HG03060 (cell line): ENCODE measurements at regions not wholly inside any gene's neighbourhood (a gene's known extent, or its start where the extent isn't known, plus 50 kb on each side); places are given as distances from the start of the nearest gene placed in this dataset.
"Not testable (repeated sequence)": the region's sequence is repeated elsewhere in the genome, so short reads cannot be mapped to it uniquely, and the experiment has no call there.

Experiments
- ATAC-seq: cut with Tn5 transposase; IDR thresholded peaks from one replicate; pipeline ENCODE4 v1.9.1; 2021; ENCODE audit warnings: low read depth, moderate number of reproducible peaks; ENCODE audit not compliant: unreplicated experiment

DNA sequence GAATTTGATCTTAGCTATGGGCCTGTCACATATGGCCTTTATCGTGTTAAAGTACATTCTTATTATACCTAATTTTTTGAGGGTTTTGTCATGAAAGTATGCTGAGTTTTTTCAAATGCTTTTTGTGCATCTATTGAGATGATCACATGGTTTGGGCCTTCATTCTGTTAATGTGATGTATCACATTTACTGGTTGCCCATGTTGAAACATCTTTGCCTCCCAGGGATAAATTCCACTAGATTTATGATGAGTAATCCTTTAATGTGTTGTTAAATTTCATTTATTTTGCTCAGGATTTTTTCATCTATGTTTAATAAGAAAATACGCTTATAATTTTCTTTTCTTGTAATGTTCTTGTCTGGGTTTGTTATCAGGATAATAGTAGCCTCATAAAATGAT, 442.0 kb downstream of the MDFIC start:
- no peak for ATAC-seq

DNA sequence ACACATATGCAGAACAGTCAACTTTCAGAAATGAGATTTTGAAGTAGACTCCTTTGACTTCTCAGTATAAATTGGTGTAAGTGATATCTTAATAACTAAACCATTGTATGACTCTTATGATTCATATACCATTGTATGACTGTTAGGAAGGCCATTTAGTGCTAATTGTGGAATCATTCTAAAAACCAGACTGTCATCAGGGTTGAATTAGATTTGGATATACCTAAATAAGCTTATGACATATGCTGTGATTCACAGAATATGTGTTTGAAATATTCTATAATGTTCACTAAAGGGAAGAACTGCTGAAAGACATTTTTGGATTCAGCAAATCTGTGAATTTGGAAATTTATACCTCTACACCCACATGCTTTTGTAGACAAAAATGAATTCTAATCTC, 438.1 kb downstream of the MDFIC start:
- no peak for ATAC-seq

DNA sequence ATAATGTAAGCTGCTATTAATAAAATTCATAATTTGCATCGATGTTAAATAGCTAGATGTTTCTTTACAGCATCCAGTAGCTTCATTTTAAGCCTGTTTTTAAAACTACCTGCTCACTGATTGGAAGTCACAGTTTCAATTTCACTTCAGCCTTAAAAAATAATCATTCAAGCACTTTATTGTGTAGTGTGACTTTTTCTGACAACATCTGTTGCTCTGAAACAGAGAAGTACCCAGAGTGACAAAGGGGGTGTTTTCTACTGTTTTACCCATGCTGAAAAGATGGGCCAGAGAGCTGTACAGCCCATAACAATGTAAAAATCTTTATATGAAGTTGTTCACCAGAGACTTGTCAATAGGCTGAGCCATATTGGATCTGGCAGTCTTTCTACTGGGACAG, 437.2 kb downstream of the MDFIC start:
- no peak for ATAC-seq

DNA sequence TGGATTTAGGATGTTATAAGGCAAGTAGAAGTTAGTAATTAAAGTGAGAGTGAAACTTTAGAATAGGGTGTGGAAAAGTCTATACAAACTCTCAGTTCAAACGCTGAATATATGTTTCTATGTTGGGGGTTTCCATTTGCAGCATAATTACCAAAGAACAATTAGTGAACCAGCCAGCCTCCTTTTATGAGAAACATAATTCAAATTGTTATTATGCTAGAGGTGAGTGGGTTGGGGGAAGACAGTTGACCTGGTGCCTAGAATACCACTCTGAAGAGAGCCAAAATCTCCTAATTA, 435.8 kb downstream of the MDFIC start:
- no peak for ATAC-seq

DNA sequence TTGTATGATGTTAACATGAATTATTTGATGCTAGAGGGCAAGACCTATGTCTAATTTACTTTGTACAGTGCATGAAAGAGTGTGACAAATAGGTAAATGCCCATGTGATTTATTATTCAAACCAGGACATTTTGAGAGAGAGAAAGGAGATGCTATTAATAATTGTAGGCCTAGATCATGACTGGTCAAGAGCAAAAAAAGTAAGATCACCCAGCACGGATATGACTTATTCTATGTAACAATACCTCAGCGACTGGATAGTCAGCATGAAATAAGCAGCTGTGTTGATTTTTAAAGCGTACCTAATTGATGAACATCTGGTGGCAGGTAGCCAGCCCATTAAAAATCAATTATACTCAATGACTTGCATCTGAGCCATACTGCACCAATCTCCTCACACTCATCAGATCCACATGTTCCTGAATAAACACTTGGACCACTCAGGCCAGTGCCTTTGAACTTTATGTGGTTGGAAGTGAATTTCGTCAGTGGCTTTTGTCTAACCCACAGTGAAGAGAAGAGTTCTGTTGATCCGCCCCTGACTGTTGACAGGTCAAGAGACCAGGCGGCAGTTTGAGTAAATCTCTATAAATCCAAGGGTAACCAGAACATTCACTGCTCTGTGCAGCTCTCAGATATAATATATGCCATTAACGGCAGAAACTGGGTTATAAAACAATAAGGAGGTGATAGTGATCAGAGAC, 435.3 kb downstream of the MDFIC start:
- no peak for ATAC-seq

DNA sequence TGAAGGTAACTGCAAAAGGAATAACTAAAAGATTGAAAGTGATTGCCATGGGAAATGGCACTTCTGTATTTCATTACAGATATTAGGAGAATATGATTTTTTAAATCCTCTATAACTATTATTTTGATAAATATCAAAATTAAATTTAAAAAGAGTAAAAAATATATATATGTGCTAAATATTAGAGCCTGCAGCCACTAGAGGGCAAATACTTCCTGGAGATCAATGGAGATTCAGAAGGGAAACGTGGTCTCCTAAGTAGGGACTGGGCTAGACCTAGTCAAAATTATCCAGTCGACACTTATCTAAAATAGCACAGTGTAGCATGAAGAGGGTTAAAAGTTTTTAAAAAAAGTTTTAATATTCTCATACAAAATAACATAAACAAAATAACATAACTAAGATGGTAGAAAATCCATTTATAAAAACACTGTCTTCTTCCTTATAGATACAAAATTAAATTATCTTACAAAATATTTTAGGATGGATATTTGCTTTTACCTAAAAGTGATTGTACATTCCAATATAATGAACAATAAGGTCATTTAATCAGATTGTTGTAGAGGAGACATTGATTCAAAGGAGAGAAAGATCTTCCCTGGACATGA, 434.3 kb downstream of the MDFIC start:
- no peak for ATAC-seq

DNA sequence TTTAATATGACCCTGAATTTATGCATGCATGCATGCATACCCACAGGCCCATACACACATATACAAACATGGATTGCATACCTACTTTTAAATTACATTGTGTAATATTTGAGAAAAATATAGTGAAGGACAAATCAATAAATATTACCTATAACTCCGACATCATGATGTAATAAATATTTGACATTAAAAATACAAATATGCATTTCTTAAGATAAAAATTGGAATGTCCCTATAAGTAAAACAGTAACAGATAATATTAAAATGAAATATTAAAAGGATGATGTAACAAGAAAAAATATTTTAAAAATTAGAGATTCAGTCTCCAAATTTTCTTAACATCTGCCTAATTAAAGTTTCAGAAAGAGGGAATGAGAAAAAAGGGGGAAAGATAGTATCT, 433.0 kb downstream of the MDFIC start:
- no peak for ATAC-seq

DNA sequence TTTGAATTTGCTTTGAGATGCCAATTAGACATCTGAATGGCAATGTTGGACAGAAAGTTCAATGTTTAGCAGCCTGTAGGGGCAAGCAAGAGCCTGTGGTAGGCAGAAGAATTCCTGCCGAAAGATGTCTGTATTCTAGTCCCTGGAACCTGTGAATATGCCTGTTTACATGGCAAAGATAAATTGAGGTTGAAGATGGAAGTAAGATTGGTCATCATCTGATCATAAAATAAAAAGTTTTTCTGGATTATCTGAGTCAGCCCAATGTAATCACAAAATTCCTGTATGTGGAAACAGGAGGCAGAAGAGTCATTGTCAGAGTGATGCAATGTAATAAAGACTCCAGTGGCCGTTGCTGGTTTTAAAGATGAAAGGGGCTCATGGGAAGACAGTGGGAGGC, 430.5 kb downstream of the MDFIC start:
- ATAC-seq = no peak

DNA sequence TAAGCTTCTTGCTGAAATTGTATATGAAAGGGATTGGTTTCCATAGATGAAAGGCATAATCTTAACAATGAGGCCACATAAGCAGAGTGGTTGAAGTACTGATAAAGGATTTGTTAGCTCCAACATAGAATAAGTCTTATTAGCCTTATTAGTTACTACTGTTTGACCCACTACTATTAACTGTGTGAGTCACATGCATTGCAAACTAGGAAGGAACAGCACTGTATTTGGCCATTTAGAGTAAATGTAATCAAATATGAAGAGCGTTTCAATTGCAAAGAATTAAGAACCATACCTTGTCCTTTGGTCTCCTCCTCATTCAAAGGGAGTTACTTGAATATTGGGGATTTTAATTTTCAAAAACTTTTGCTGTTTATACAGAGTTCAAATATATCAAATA, 428.9 kb downstream of the MDFIC start:
- no peak for ATAC-seq

DNA sequence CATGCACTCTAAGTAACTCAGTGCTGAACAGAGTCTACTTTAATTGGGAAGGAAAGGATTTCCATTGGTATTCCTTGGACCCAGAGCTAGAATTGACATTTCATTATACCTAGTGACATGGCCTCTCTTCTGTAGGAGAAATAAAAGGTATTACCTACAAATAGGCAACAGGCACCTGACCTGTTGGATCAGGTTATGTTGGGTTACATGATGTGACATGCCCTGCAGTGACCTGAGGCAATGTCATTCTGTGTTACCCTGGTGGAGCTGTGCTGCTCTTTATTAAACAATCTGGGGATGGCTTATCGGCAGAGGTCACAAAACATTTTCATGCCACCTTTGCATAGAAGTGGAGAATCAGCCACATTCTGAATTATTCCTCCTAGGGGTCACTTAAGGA, 427.7 kb downstream of the MDFIC start:
- no peak for ATAC-seq

DNA sequence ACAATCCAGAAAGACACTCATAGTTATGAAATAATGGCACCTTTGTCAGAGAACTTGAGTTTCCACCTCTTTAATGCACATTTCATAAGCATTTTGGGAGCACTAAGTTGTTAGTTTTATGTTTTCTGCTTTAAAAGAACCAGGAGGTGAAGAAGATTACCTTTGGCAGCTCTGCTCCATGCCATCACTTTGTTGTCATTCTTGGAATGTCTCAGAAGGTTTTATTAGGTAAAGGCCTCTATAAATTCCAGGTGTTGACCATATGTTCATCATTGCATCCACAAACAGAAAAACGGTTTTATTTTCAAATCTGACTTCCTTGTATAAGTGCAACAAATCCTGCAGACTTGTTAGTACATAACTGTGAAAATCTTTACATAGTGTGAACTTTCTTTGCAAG, 424.8 kb downstream of the MDFIC start:
- ATAC-seq = no peak

DNA sequence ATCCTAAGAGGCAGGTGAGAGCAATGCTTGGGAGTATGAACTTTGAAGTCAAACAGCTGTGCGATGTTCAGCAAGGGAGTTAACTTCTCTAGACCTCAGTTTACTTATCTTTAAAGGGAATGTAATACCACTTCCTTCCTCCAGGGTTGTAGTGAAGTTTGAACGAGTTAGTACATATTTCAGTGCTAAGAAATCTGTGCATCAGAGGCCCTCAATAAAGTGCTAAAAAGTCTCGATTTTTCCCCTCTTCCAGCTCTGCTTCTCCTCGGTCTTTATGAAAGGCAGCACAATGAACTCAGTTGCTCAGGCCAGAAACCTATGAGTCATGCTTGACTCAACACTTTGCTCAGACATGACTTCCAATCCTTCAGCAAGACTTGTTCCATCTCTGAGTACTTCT, 418.9 kb downstream of the MDFIC start:
- no peak for ATAC-seq

DNA sequence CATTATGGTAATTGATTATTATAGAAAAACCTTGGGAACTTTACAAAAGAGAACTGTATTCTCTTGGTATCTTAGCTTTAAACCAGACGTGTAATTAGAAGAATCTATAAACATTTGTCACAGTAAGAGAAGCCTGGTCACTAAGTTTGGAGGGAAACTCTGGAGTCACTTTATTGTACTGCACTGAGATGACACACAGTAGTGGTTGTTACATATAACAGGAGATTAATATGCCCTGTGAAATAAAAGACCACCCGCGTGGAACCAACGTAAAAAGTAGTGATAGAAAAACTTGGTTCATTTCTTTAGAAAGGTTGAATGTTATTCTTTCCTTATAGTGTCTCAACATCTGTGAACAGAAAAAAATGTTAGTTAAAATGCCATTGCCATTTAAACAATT, 416.1 kb downstream of the MDFIC start:
- no peak for ATAC-seq

DNA sequence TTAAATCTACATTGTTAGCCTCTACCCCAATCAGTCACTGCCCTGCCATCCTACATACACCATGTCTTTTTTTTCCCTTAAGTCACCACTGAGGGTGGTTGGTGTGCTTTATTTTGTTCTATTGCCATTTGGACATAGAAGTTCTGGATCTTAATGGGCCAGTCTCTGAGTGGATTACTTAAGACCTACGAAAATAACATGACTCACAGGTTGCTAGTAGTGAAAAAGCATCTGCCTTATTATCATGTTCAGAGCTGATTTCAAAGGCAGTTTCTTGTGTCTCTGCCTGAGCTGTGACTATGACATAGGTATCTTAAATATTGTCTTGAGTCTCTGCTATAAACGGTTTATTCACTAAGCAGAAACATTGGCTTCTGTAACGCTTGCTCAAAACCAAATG, 410.8 kb downstream of the MDFIC start:
- ATAC-seq = no peak

DNA sequence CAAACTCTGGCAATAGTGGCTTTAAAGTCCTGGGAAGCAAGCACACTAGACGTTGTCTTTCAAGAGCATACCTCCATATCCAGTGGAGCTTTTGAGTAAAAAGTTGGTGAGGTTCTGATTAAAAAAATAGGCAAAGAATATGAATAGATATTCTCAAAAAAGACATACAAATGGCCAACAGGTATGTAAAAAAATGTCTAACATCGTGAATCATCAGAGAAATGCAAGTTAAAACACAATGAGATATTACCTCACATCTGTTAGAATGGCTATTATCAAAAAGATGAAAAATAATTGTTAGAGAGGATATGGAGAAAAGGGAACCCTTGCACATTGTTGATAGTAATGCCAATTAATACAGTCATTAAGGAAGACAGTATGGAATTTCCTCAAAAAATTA, 407.1 kb downstream of the MDFIC start:
- ATAC-seq = no peak

DNA sequence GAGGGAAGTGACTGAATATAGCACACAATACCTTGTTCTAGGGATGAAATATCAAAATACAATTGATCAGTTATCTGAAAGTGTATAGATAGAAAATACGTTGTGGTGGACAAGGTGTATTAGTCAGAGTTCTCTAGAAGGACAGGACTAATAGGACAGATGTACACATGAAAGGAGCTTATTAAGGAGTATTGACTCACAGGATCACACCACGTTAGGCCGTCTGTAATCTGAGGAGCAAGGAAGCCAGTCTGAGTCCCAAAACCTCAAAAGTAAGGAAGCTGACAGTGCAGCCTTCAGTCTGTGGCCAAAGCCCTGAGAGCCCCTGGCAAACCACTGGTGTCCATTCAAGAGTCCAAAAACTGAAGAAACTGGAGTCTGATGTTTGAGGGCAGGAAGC, 406.1 kb downstream of the MDFIC start:
- no peak for ATAC-seq

DNA sequence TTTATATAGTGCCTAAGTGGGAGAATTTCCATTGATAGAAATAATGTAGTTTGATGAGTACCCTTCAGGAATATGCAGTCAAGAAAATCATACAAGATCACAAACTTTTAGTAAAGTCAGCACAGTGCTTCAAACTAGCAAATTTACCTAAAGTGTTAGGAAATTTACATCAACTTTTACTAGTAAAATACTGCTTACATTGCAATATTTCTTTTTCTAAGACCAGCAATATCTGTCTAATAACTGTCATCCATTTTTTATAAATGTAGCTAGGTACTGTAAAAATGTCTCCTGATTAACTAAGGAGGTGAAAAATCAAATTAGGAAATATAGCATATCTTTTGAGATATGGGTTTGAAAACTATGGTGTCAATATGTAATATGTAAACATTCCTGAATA, 405.4 kb downstream of the MDFIC start:
- ATAC-seq = no peak

DNA sequence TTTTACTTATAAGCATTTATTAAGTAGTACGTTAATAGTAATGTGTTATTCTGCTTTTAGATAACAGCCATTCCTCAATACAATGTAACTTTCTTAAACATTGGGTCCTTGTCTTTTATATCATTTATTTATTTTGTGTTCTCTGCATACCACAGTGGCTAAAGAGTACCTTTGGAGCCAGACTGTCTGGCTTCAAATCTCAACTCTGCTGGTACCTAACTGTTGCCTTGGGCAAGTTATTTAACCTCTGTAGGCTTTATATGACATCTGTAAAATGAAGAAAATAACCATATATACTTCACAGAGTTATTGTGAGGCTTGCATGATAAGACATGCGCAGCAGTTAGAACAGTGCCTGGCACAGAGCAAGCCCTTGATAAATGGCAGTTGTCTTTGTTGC, 397.6 kb downstream of the MDFIC start:
- ATAC-seq = no peak

DNA sequence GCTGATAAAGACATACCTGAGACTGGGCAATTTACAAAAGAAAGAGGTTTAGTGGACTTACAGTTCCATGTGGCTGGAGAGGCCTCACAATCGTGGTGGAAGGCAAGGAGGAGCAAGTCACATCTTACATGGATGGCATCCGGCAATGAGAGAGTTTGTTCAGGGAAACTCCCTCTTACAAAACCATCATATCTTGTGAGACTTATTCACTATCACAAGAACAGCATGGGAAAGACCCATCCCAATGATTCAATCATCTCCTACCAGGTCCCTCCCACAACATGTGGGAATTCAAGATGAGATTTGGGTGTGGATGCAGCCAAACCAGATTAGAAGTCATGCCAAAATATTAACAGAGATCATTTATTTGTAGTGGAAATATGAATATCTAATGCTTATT, 388.4 kb downstream of the MDFIC start:
- ATAC-seq = not testable (repeated sequence)

DNA sequence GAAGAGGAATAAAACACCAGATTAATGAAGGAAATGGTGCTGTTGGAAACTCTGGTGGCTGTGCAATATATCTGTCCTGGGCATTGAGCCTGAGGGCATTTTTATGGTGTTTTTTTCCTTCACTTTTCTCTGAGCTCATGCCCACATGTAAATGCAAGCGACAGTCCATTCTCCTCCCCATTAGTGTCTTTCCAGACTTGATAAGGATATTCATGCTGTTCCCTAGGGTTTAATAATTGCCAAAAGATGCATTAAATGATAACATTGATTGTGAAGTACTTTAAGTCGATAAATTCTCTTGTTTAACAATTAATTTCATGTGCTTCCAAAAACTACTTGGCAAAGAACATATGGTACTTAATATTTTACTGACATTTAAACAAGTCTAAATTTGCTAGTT, 384.7 kb downstream of the MDFIC start:
- ATAC-seq = no peak

DNA sequence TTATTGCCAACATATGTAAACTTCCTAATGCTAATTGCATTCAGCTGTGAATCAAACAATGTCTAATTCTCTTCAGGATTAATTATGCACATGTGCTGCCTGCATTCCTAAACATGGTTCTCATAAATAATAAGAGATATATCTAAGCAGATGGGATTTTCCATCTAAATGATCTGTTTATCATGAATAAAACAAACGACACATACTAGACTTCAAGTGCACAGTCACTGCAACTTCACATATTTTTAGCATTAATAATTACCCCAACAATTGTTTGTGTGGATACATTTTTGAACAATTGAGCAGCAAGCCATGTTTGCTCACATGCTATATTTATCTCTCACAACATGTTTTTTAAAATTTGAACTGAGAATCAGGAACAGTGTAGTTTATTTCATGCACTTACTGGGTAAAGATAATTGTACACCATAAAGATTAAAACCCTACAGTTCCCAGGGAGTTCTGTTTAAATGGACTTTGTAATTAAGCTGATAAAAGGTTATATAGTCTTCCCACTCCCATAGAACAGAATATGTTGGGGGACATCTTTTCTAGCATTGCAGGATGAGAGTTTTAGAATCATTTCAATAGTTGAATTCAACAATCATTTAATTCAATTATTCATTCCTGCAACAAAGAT, 378.5 kb downstream of the MDFIC start:
- ATAC-seq = no peak

DNA sequence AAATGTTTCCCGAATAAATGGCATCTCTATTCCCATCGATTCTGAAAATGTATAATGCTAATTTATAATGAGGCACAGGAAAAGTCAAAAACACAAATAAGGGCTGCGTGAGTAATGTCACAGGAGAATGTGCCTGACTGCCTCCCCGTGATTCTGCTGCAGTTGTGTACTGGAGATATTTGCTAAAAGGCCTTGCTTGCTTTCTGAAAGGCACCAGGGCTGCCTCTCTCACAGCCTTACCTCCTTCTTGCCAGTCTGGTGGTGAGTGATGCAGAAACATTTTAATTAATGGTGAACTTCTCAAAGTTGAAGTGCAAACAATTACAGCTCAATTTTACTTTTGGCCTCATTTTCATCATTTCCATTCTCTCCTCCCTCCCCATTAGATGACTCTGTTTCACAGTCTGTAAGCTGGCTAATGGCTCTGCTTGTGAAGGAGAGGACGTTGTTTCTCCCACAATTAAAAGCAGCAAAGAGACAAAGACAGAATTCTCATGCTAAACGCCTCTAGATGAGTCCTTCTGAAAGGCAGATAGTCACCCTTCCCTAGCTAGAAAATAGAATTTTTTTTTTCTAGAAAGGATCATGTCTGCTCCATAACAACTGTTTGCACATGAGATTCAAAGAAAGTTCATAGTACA, 377.6 kb downstream of the MDFIC start:
- ATAC-seq = no peak
